Common myeloid progenitor, CD34-positive (primary cell): ENCODE measurements at regions not wholly inside any gene's neighbourhood (a gene's known extent, or its start where the extent isn't known, plus 50 kb on each side); places are given as distances from the start of the nearest gene placed in this dataset.
A peak's percentile ranks its signal among the peaks of the same experiment; 100 is the strongest.

Experiments
- CTCF ChIA-PET: fragments of 350-600 bp; sonication (Branson Sonifier 250); formaldehyde crosslinking; loops from one replicate; lab custom pipeline; 2021; ENCODE audit warnings: antibody characterized with exemption; lab: Charles Lee
- POLR2A ChIA-PET: fragments of 350-600 bp; sonication (Branson Sonifier 250); formaldehyde crosslinking; loops from one replicate; lab custom pipeline; 2021; ENCODE audit warnings: antibody characterized with exemption; lab: Charles Lee
- DNase-seq, 3 donors: peaks; one replicate each; pipeline versions ENCODE4 v3.0.0 to v3.0.0-alpha.2; 2013
- H3K27ac ChIP-seq, 2 experiments: 1 replicate in 1 of 2; 2 replicates in 1 of 2; pipeline ENCODE4 v1.7.0; 2013; ENCODE audit warnings: inconsistent platforms in 2 of 2, low read length in 2 of 2, mild to moderate bottlenecking in 2 of 2, low read depth in 1 of 2, moderate library complexity in 1 of 2; ENCODE audit not compliant: severe bottlenecking in 2 of 2, insufficient read depth in 1 of 2, poor library complexity in 1 of 2
- H3K27me3 ChIP-seq, 5 experiments: replicated peaks in 2 of 5; 1 replicate in 3 of 5; 2 replicates in 2 of 5; pipeline versions ENCODE4 v1.6.1 to v1.7.0; 2013; ENCODE audit warnings: low read length in 4 of 5, mild to moderate bottlenecking in 2 of 5, moderate library complexity in 2 of 5, inconsistent platforms in 1 of 5; ENCODE audit not compliant: insufficient read depth in 5 of 5, control insufficient read depth in 4 of 5
- H3K36me3 ChIP-seq, 4 experiments: 1 replicate in 2 of 4; 2 replicates in 2 of 4; pipeline versions ENCODE4 v1.6.1 to v1.7.0; 2013; ENCODE audit warnings: low read length in 3 of 4, control low read depth in 1 of 4, mild to moderate bottlenecking in 1 of 4; ENCODE audit not compliant: control insufficient read depth in 4 of 4, insufficient read depth in 4 of 4
- H3K4me1 ChIP-seq, 4 experiments: 1 replicate in 3 of 4; 2 replicates in 1 of 4; pipeline versions ENCODE4 v1.6.1 to v1.7.1; 2013; ENCODE audit warnings: low read length in 3 of 4, mild to moderate bottlenecking in 3 of 4, control low read depth in 1 of 4, inconsistent platforms in 1 of 4, moderate library complexity in 1 of 4; ENCODE audit not compliant: control insufficient read depth in 4 of 4, insufficient read depth in 4 of 4; ENCODE audit errors: control extremely low read depth in 1 of 4
- H3K4me3 ChIP-seq, 7 experiments: 1 replicate in 4 of 7; 2 replicates in 3 of 7; pipeline versions ENCODE4 v1.5.1 to v1.7.0; 2013; ENCODE audit warnings: mild to moderate bottlenecking in 7 of 7, low read length in 6 of 7, moderate library complexity in 6 of 7, inconsistent platforms in 2 of 7, low read depth in 2 of 7, control low read depth in 1 of 7; ENCODE audit not compliant: insufficient read depth in 4 of 7, control insufficient read depth in 1 of 7; ENCODE audit errors: extremely low read depth in 1 of 7
- H3K9me3 ChIP-seq, 5 experiments: 1 replicate in 4 of 5; 2 replicates in 1 of 5; pipeline versions ENCODE4 v1.6.1 to v1.7.1; 2013; ENCODE audit warnings: low read length in 4 of 5, mild to moderate bottlenecking in 2 of 5, inconsistent platforms in 1 of 5, low read depth in 1 of 5, moderate library complexity in 1 of 5; ENCODE audit not compliant: control insufficient read depth in 4 of 5, insufficient read depth in 2 of 5; ENCODE audit errors: control extremely low read depth in 1 of 5
- WGBS: methylation state at CpG from one replicate; pipeline ENCODE4 v1.1.5; 2013; ENCODE audit not compliant: insufficient coverage; 5-methylcytosine and 5-hydroxymethylcytosine counted together

- 94% methylated on average over 3 of the region's 5 CpGs for WGBS
Observed at GRCh38 chr1:62997884-62998283, 214.0 kb downstream of the ATG4C start.

DNA sequence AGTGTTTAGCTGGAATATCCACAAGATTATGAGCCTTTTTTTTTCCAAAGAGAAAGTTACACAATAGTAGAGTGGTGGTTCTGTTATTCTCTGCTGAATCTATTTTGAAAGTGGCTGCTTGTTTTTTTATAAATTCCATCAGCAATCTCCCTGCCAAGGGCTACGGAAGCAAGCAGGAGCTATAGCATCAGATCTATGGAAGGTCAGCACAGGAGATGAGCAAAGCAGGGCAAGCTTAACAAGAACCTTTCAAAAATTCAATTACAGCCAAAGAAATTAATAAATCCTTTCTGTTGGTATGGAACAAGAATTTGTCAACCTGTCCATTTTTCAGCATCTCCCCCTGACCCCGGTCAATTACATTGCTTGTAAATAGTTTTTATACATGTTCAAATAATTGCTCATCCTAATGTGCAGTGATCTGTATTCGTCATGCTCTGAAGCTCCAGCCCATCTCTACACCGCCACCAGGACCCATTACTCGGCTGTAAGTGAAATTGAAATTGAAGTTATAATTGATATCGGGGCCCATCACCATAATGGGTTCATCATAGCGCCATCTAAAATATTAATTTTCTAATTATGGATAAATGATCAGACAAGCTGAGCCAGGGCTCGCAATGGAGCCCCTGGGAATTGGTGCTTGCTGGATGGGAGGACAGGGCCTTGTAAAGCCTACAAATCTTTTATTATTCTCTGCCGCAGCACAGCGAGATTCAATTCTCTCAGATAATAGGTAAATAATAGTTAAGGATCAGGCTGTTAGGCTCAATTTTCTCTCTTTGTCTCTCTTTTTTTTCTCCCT is 215.1 kb downstream of the ATG4C start:
- Histone ChIP-seq H3K4me3 (no peak overlapping the region), H3K27ac (no peak overlapping the region), H3K4me1 (no peaks in the 10 kb centered on the region), H3K9me3 (no peaks in the 10 kb centered on the region), H3K36me3 (no peaks in the 10 kb centered on the region), H3K27me3 (peaks cover 5 to 25% (median 17%) of the 10 kb centered on the region in 5 experiments)
- ChIA-PET POLR2A (interaction anchor here (0.6 kb wide), 1 partner anchor 89 kb away, joined by 5 read pairs; no protein-coding TSS in a partner anchor), CTCF (no interaction called here)
- DNase-seq: no peak
- no CpG with 5 or more reads among the region's 10 CpGs for WGBS

More at GRCh38 chr1:62997884-62998283, 214.0 kb downstream of the ATG4C start:
- no peak for DNase-seq
- Histone ChIP-seq H3K27ac (no peak overlapping the region), H3K4me3 (no peak overlapping the region), H3K4me1 (no peaks in the 10 kb centered on the region), H3K36me3 (no peaks in the 10 kb centered on the region), H3K27me3 (peaks cover 3 to 25% (median 11%) of the 10 kb centered on the region in 5 experiments), H3K9me3 (no peaks in the 10 kb centered on the region)
- CTCF ChIA-PET: no interaction called here
- POLR2A ChIA-PET: no interaction called here

GRCh38 chr1:63000508-63000907 is 216.6 kb downstream of the ATG4C start:
- Histone ChIP-seq H3K36me3 (no peaks in the 10 kb centered on the region), H3K27me3 (peaks cover 5 to 25% (median 17%) of the 10 kb centered on the region in 5 experiments), H3K27ac (no peak overlapping the region), H3K4me1 (no peaks in the 10 kb centered on the region), H3K4me3 (no peak overlapping the region), H3K9me3 (no peaks in the 10 kb centered on the region)
- ChIA-PET POLR2A (interaction anchor here (0.6 kb wide), 1 partner anchor 495 kb away, joined by 3 read pairs; no protein-coding TSS in a partner anchor), CTCF (no interaction called here)
- DNase-seq: no peak
- WGBS: 78% methylated on average over 5 of the region's 10 CpGs

GRCh38 chr1:63004868-63005267 is 220.9 kb downstream of the ATG4C start:
- H3K27ac ChIP-seq: no peak overlapping the region

GRCh38 chr1:63005812-63006211 is 221.9 kb downstream of the ATG4C start:
- CTCF ChIA-PET: interaction anchor here (1.6 kb wide), 1 partner anchor 435 kb away, joined by 4 read pairs; no protein-coding TSS in a partner anchor
- DNase-seq: no peak
- no peaks in the 10 kb centered on the region for H3K4me1 ChIP-seq

More at GRCh38 chr1:63004868-63005267, 220.9 kb downstream of the ATG4C start:
- Histone ChIP-seq H3K27me3 (peaks cover 3 to 19% (median 15%) of the 10 kb centered on the region in 5 experiments), H3K4me3 (no peak overlapping the region), H3K9me3 (no peaks in the 10 kb centered on the region), H3K4me1 (no peaks in the 10 kb centered on the region), H3K36me3 (no peaks in the 10 kb centered on the region)
- ChIA-PET CTCF (no interaction called here), POLR2A (no interaction called here)
- peak; percentile 2 to 9 (median 2) for DNase-seq
- no CpG with 5 or more reads among the region's 1 CpG for WGBS

DNA sequence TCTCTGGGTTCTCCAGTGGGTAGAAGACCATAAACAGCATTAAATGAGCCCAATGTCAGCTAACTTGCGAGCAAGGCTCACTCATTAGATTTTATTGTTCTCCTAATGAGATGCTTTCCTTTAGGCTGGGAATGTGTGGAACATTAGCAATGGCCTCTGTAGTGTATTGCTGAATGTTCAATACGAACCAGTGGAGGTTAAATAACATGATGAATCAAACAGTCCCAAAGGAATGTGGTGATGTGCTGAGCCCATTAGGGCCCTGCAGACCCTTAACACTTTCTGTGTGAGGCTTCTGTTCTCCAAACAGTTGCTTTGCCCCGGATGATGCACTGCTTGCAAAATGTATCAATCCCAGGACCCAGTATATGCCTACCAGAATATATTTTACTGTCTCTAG is 225.5 kb downstream of the ATG4C start:
- Histone ChIP-seq H3K4me3 (no peak overlapping the region), H3K4me1 (no peaks in the 10 kb centered on the region), H3K27ac (no peak overlapping the region), H3K27me3 (no peaks in the 10 kb centered on the region), H3K9me3 (no peaks in the 10 kb centered on the region), H3K36me3 (no peaks in the 10 kb centered on the region)
- CTCF ChIA-PET: no interaction called here
- 92% methylated on average over 3 of the region's 3 CpGs for WGBS
- DNase-seq: no peak
- POLR2A ChIA-PET: no interaction called here

More at GRCh38 chr1:63005812-63006211, 221.9 kb downstream of the ATG4C start:
- 100% methylated on average over 1 of the region's 3 CpGs for WGBS
- Histone ChIP-seq H3K4me3 (no peak overlapping the region), H3K27me3 (peaks cover 3 to 15% (median 10%) of the 10 kb centered on the region in 5 experiments), H3K27ac (no peak overlapping the region), H3K9me3 (no peaks in the 10 kb centered on the region), H3K36me3 (no peaks in the 10 kb centered on the region)
- POLR2A ChIA-PET: no interaction called here
